Activated CD4-positive, alpha-beta memory T cell treated with anti-CD3 and anti-CD28 coated beads for 36 hours (primary cell): ENCODE measurements at regions not wholly inside any gene's neighbourhood (a gene's known extent, or its start where the extent isn't known, plus 50 kb on each side); places are given as distances from the start of the nearest gene placed in this dataset.
"Not testable (repeated sequence)": the region's sequence is repeated elsewhere in the genome, so short reads cannot be mapped to it uniquely, and the experiment has no call there.

Experiments
- CTCF ChIA-PET: fragments of 350-600 bp; sonication (Branson Sonifier 250); formaldehyde crosslinking; loops from one replicate; lab custom pipeline; 2021; ENCODE audit warnings: antibody characterized with exemption, inconsistent platforms; lab: Charles Lee
- POLR2A ChIA-PET: fragments of 350-600 bp; sonication (Branson Sonifier 250); formaldehyde crosslinking; loops from one replicate; lab custom pipeline; 2021; ENCODE audit warnings: antibody characterized with exemption; lab: Charles Lee
- DNase-seq: peaks from one replicate; pipeline ENCODE4 v3.0.0-alpha.2; 2020
- H3K27ac Mint-ChIP-seq: one replicate; pipeline ENCODE4 v1.8.0; 2021; ENCODE audit warnings: mixed read lengths
- H3K27me3 Mint-ChIP-seq: one replicate; pipeline ENCODE4 v1.8.0; 2021; ENCODE audit warnings: mixed read lengths
- H3K36me3 Mint-ChIP-seq: one replicate; pipeline ENCODE4 v1.8.0; 2021; ENCODE audit warnings: mixed read lengths
- H3K4me1 Mint-ChIP-seq: one replicate; pipeline ENCODE4 v1.8.0; 2021; ENCODE audit warnings: low read depth, mixed read lengths
- H3K4me3 Mint-ChIP-seq: one replicate; pipeline ENCODE4 v1.8.0; 2021; ENCODE audit warnings: mild to moderate bottlenecking, mixed read lengths
- H3K9me3 Mint-ChIP-seq: one replicate; pipeline ENCODE4 v1.8.0; 2021; ENCODE audit warnings: mixed read lengths
- intact Hi-C: fragments of 100-400 bp; cut with micrococcal nuclease; formaldehyde crosslinking; loops from one replicate; pipeline ENCODE4 v1.15.1; 2023

DNA sequence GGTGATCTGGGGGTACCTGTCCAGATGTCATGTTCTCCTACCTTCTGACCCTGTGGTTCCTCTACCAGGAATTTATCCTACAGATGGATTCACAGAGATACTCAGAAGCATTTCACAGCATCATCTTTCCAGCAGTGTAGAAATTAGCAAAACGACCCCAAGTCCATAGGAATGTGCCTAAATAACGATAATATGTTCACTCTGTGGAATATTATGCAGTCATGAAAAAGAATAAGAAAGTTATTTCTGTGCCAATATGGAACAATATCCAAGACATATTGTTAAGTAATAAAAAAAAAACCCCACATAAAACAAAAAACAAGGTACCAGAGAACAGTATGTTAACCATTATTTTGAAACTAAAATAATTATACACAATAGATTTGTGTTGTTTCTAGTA, 123.8 kb upstream of the SDK1 start:
- H3K27me3 Mint-ChIP-seq = no peaks in the 10 kb centered on the region
- H3K9me3 Mint-ChIP-seq = no peaks in the 10 kb centered on the region
- no peak for DNase-seq
- CTCF ChIA-PET = no interaction called here
- intact Hi-C loops = no loop called here
- H3K27ac Mint-ChIP-seq = no peak overlapping the region
- no peak overlapping the region for H3K4me3 Mint-ChIP-seq
- no peaks in the 10 kb centered on the region for H3K4me1 Mint-ChIP-seq
- POLR2A ChIA-PET = no interaction called here
- no peaks in the 10 kb centered on the region for H3K36me3 Mint-ChIP-seq

DNA sequence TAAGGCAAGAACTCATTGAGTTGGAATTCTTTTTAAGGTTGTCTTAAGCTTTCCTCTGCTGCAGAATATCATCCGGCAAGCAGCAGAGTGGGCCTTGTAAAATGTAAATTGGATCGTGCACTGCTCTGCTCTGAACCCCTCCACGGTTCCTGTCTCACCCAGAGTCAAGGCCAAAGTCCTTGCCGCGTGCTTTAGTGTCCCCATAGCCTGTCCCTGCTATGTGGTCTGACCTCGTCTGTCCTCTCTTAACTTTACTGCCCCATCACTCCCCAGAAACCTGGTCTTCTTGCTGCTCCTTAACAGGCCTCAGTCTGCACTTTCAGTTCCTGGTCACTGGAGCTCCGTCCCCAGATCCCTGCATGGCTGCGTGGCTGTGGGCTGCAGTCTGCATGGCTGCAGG, 121.6 kb upstream of the SDK1 start:
- CTCF ChIA-PET = no interaction called here
- no peaks in the 10 kb centered on the region for H3K4me1 Mint-ChIP-seq
- H3K4me3 Mint-ChIP-seq = no peak overlapping the region
- POLR2A ChIA-PET = no interaction called here
- peaks cover 4% of the 10 kb centered on the region for H3K9me3 Mint-ChIP-seq
- H3K36me3 Mint-ChIP-seq = no peaks in the 10 kb centered on the region
- H3K27me3 Mint-ChIP-seq = no peaks in the 10 kb centered on the region
- no peak for DNase-seq
- intact Hi-C loops = no loop called here
- no peak overlapping the region for H3K27ac Mint-ChIP-seq

- no peaks in the 10 kb centered on the region for H3K36me3 Mint-ChIP-seq
- ChIA-PET POLR2A (no interaction called here), CTCF (no interaction called here)
- no peaks in the 10 kb centered on the region for H3K4me1 Mint-ChIP-seq
- peaks cover 4% of the 10 kb centered on the region for H3K9me3 Mint-ChIP-seq
- H3K27me3 Mint-ChIP-seq = no peaks in the 10 kb centered on the region
- intact Hi-C loops = no loop called here
- no peak overlapping the region for H3K4me3 Mint-ChIP-seq
- DNase-seq = no peak
- H3K27ac Mint-ChIP-seq = no peak overlapping the region
These were observed 120.4 kb upstream of the SDK1 start for GRCh38 chr7:3180604-3181003.

DNA sequence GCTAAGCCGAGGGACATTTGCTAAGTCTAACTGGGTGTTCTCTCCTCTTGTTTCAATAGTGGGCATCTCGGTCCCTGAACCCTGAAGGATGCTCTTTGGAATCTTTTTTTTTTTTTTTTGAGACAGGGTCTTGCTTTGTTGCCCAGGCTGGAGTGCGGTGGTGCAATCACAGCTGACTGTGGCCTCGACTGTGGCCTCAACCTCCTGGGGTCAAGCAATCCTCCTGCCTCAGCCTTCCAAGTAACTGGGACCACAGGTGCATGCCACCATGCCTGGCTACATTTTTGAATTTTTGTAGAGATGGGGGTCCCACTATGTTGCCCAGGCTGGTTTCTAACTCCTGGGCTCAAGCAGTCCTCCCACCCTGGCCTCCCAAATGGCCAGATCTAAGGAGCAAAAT, 119.0 kb upstream of the SDK1 start:
- intact Hi-C loops, H3K4me1 Mint-ChIP-seq, DNase-seq, H3K36me3 Mint-ChIP-seq, H3K9me3 Mint-ChIP-seq, CTCF ChIA-PET, H3K27me3 Mint-ChIP-seq, POLR2A ChIA-PET, H3K27ac Mint-ChIP-seq, H3K4me3 Mint-ChIP-seq: not testable (repeated sequence)

GRCh38 chr7:3187444-3188040, 113.5 kb upstream of the SDK1 start:
- Mint-ChIP-seq H3K27me3 (no peaks in the 10 kb centered on the region), H3K4me1 (no peaks in the 10 kb centered on the region), H3K9me3 (peaks cover 4% of the 10 kb centered on the region), H3K27ac (no peak overlapping the region), H3K4me3 (no peak overlapping the region), H3K36me3 (no peaks in the 10 kb centered on the region)
- DNase-seq = no peak
- intact Hi-C loops = no loop called here
- POLR2A ChIA-PET = no interaction called here
- CTCF ChIA-PET = no interaction called here

DNA sequence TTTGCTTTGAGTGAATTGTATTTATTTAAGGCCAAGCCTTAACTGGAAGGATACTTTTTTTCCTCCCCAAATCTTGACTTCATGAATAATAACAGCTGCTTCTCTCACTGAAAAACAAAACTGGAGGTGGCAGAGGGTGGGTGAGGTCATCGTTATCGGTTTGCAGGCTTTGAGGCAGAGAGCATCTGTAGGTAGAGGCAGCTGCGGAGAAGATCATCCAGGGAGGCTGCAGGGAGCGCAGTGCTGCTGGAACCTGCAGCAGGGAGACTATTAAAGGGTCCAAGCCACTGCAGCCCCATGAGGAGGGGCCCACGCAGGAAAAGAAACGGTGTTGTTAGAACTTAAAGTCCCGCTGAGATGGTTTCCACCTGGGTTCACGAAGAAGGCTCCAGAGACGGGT, 112.1 kb upstream of the SDK1 start:
- H3K27ac Mint-ChIP-seq = no peak overlapping the region
- H3K9me3 Mint-ChIP-seq = no peaks in the 10 kb centered on the region
- CTCF ChIA-PET = no interaction called here
- H3K4me3 Mint-ChIP-seq = no peak overlapping the region
- DNase-seq = no peak
- intact Hi-C loops = no loop called here
- no peaks in the 10 kb centered on the region for H3K27me3 Mint-ChIP-seq
- H3K36me3 Mint-ChIP-seq = no peaks in the 10 kb centered on the region
- H3K4me1 Mint-ChIP-seq = no peaks in the 10 kb centered on the region
- POLR2A ChIA-PET = no interaction called here

DNA sequence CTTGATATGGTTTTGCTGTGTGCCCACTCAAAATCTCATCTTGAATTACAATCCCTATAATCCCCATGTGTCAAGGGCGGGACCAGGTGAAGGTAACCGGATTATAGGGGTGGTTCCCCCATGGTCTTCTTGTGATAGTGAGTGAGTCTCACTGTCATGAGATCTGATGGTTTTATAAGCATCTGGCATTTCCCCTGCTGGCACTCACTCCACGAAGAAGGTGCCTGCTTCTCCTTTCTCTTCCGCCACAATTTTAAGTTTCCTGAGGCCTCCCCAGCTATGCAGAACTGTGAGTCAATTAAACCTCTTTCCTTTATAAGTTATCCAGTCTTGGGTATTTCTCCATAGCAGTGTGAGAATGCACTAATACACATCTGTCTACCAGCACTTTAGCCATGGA, 109.5 kb upstream of the SDK1 start:
- POLR2A ChIA-PET = no interaction called here
- H3K9me3 Mint-ChIP-seq = peaks cover 5% of the 10 kb centered on the region
- no peak for DNase-seq
- H3K36me3 Mint-ChIP-seq = no peaks in the 10 kb centered on the region
- CTCF ChIA-PET = no interaction called here
- H3K27ac Mint-ChIP-seq = no peak overlapping the region
- no peaks in the 10 kb centered on the region for H3K4me1 Mint-ChIP-seq
- intact Hi-C loops = no loop called here
- no peak overlapping the region for H3K4me3 Mint-ChIP-seq
- peaks cover 3% of the 10 kb centered on the region for H3K27me3 Mint-ChIP-seq

DNA sequence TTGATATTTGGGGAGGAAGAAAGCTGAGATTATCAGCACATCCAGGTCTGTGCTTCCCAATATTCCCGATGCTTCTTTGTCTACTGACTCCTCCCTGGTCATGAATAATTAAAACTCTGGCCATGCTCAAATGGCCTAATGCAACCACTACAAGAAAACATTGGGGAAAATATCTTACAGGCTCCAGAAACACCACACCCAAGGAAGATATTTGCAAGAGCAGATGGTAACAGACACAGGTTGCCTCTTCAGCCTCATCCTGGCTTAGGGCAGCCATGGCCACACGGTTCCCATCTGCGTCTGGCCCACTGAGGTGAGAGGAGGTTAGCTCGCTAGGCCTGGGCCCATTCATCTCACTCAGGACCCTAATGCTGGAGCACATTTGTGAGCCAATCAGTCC, 108.4 kb upstream of the SDK1 start:
- Mint-ChIP-seq H3K27me3 (peaks cover 3% of the 10 kb centered on the region), H3K4me1 (no peaks in the 10 kb centered on the region), H3K9me3 (peaks cover 5% of the 10 kb centered on the region), H3K27ac (no peak overlapping the region), H3K36me3 (no peaks in the 10 kb centered on the region), H3K4me3 (no peak overlapping the region)
- POLR2A ChIA-PET = no interaction called here
- CTCF ChIA-PET = interaction anchor here (1.1 kb wide), 1 partner anchor 10 kb away, joined by 3 read pairs; no protein-coding TSS in a partner anchor
- intact Hi-C loops = no loop called here
- no peak for DNase-seq

DNA sequence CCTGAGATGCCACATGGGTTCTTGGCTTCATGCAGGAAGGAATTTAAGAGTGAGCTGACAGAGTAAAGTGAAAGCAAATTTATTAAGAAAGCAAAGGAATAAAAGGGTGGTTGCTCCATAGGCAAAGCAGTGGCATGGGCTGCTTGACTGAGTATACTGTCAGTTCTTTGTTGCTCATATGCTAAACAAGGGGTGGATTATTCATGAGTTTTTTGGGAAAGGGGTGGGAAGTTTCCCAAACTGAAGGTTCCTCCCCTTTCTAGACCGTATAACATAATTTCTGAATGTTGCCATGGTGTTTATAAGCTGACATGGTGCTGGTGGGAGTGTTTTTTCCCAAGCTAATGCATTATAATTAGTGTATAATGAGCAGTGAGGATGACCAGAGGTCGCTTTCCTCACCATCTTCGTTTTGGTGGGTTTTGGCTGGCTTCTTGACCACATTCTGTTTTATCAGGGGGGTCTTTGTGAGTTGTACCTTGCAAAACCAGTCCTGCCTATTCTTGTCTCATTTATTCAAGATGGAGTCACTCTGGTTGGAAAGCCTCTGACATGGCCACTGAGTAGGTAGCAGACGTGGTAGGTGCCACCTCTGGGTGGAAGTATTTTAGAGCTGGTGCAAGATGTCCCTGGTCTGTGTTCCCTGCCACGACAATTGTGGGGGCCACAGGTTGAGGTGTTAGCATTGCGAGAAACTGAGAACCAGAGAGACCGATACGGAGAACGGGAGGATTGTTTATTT, 107.5 kb upstream of the SDK1 start:
- Mint-ChIP-seq H3K9me3 (peaks cover 5% of the 10 kb centered on the region), H3K36me3 (no peaks in the 10 kb centered on the region), H3K4me3 (no peak overlapping the region), H3K27me3 (peaks cover 3% of the 10 kb centered on the region), H3K4me1 (no peaks in the 10 kb centered on the region), H3K27ac (no peak overlapping the region)
- intact Hi-C loops = no loop called here
- no peak for DNase-seq
- ChIA-PET POLR2A (no interaction called here), CTCF (interaction anchor here (1.1 kb wide), 1 partner anchor 11 kb away, joined by 3 read pairs; no protein-coding TSS in a partner anchor)

GRCh38 chr7:3194501-3195141, 106.4 kb upstream of the SDK1 start:
- POLR2A ChIA-PET = no interaction called here
- CTCF ChIA-PET = interaction anchor here (0.6 kb wide), 1 partner anchor 329 kb away, joined by 3 read pairs; no protein-coding TSS in a partner anchor

DNA sequence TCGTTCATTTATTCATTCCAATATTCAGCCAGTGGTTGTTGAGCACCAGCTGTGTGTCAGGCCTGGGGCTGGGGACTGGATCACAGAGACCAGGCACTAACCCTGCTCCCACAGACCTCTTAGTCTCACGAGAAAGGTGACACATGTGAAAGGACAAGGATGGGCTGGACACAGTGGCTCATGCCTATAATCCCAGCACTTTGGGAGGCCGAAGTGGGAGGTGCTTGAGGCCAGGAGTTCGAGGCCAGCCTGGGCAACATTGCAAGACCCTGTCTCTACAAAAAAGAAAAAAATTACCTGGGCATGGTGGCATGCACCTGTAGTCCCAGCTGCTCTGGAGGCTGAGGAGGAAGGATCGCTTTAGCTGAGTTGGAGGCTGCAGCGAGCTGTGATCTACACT, 105.9 kb upstream of the SDK1 start:
- intact Hi-C loops = no loop called here
- Mint-ChIP-seq H3K27me3 (peaks cover 3% of the 10 kb centered on the region), H3K4me3 (no peak overlapping the region), H3K36me3 (no peaks in the 10 kb centered on the region), H3K9me3 (peaks cover 10% of the 10 kb centered on the region), H3K4me1 (no peaks in the 10 kb centered on the region), H3K27ac (no peak overlapping the region)
- POLR2A ChIA-PET = no interaction called here
- DNase-seq = no peak
- CTCF ChIA-PET = no interaction called here

More at GRCh38 chr7:3194501-3195141, 106.4 kb upstream of the SDK1 start:
- no peaks in the 10 kb centered on the region for H3K36me3 Mint-ChIP-seq
- intact Hi-C loops = no loop called here
- H3K9me3 Mint-ChIP-seq = peaks cover 9% of the 10 kb centered on the region
- no peaks in the 10 kb centered on the region for H3K4me1 Mint-ChIP-seq
- H3K27ac Mint-ChIP-seq = no peak overlapping the region
- H3K27me3 Mint-ChIP-seq = peaks cover 3% of the 10 kb centered on the region
- no peak for DNase-seq
- no peak overlapping the region for H3K4me3 Mint-ChIP-seq

DNA sequence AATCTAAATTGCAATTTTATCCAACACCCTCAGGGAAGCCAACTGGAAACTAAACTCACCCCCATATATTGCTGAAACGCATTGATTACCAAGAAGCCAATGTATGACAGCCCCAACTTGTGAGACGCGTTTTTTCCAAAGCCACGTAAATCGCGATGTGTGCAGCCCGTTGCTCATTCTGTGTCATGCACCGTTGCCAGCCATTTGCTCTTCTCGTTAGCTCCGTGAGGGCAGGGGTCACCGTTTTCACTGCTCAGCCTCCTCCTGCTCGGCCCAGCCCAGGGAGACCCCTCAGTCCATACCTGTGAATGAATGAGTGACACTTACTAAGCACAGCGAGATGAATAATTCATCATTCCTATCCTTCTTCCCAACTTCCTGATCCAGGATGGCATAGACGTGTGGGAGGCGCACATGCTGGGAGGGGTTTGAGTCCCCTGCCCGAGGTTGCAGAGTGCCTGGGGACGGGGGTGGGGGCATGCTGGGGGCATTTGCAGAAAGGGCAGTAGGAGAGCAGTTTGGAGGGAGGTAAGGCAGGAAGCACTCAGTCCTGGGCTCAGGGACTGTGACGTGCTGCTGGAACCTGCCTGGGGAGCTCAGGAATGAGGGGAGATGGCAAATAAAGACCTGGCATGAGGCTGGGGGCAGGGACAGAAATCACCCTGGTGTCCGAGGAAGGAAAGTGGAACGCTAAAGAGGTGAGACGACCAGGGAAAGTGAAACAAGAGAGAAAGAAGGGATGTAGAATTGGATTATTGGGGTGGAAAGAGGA, 104.2 kb upstream of the SDK1 start:
- H3K27ac Mint-ChIP-seq = no peak overlapping the region
- peaks cover 10% of the 10 kb centered on the region for H3K9me3 Mint-ChIP-seq
- intact Hi-C loops = no loop called here
- CTCF ChIA-PET = no interaction called here
- H3K27me3 Mint-ChIP-seq = peaks cover 3% of the 10 kb centered on the region
- H3K36me3 Mint-ChIP-seq = no peaks in the 10 kb centered on the region
- POLR2A ChIA-PET = no interaction called here
- DNase-seq = no peak
- no peak overlapping the region for H3K4me3 Mint-ChIP-seq
- H3K4me1 Mint-ChIP-seq = no peaks in the 10 kb centered on the region
